WTC11 (cell line): ENCODE measurements at regions not wholly inside any gene's neighbourhood (a gene's known extent, or its start where the extent isn't known, plus 50 kb on each side); places are given as distances from the start of the nearest gene placed in this dataset.

Experiments used
- CTCF ChIP-seq: fragments of 200-600 bp; IDR thresholded peaks from 2 replicates; pipeline ENCODE4 v1.8.0; 2022; ENCODE audit warnings: antibody characterized with exemption
- JUN ChIP-seq: sonication (generic); formaldehyde crosslinking; IDR thresholded peaks from 2 replicates; pipeline ENCODE4 v1.8.0; 2023; ENCODE audit warnings: mild to moderate bottlenecking, missing genetic modification reagents
- RORB ChIP-seq: fragments of 250-450 bp; sonication (Bioruptor Pico); IDR thresholded peaks from 2 replicates; pipeline ENCODE4 v1.9.0; 2021; ENCODE audit warnings: mild to moderate bottlenecking
- ZBTB43 ChIP-seq: sonication (generic); formaldehyde crosslinking; IDR thresholded peaks from 2 replicates; pipeline ENCODE4 v1.8.1; 2023; ENCODE audit warnings: mild to moderate bottlenecking, missing genetic modification reagents

- TF ChIP-seq CTCF (no peak), JUN (CRISPR knock-in tag) (no peak), RORB (CRISPR knock-in tag) (no peak), ZBTB43 (CRISPR knock-in tag) (no peak)
These were observed 69.2 kb downstream of the MAP1LC3B2 start for GRCh38 chr12:116628450-116628793.
